Fibroblast of the aortic adventitia (primary cell): ENCODE measurements at regions not wholly inside any gene's neighbourhood (a gene's known extent, or its start where the extent isn't known, plus 50 kb on each side); places are given as distances from the start of the nearest gene placed in this dataset.
A peak's percentile ranks its signal among the peaks of the same experiment; 100 is the strongest.

Experiments
- DNase-seq: peaks from one replicate; pipeline ENCODE4 v3.0.0-alpha.2; 2010; ENCODE audit warnings: low read depth
- H3K4me3 ChIP-seq: 2 replicates; pipeline ENCODE4 v1.5.1; 2011; ENCODE audit warnings: low read depth, mild to moderate bottlenecking, control low read depth, low read length, moderate library complexity
- CTCF ChIP-seq: IDR thresholded peaks from 2 replicates; pipeline ENCODE4 v1.5.1; 2011; ENCODE audit warnings: mild to moderate bottlenecking, low read length, control low read depth, inconsistent platforms; ENCODE audit not compliant: insufficient read depth

GRCh38 chr7:418636-419280, 100.9 kb downstream of the PDGFA start:
- no peak for TF ChIP-seq CTCF
- no peak overlapping the region for H3K4me3 ChIP-seq
- peak; percentile 51 for DNase-seq

GRCh38 chr7:420142-421093, 99.2 kb downstream of the PDGFA start:
- TF ChIP-seq CTCF = no peak
- no peak for DNase-seq

GRCh38 chr7:421136-421991, 98.3 kb downstream of the PDGFA start:
- no peak overlapping the region for H3K4me3 ChIP-seq
- DNase-seq = no peak

More at GRCh38 chr7:420142-421093, 99.2 kb downstream of the PDGFA start:
- H3K4me3 ChIP-seq = no peak overlapping the region

GRCh38 chr7:422191-422885, 97.3 kb downstream of the PDGFA start:
- no peak for DNase-seq
- no peak for TF ChIP-seq CTCF
- H3K4me3 ChIP-seq = no peak overlapping the region

More at GRCh38 chr7:421136-421991, 98.3 kb downstream of the PDGFA start:
- no peak for TF ChIP-seq CTCF

- H3K4me3 ChIP-seq = no peak overlapping the region
- no peak for TF ChIP-seq CTCF
- no peak for DNase-seq
Observed at GRCh38 chr7:422886-423225, 96.8 kb downstream of the PDGFA start.
